RPMI8226 (cell line): ENCODE measurements at regions not wholly inside any gene's neighbourhood (a gene's known extent, or its start where the extent isn't known, plus 50 kb on each side); places are given as distances from the start of the nearest gene placed in this dataset.

Experiments used
- DNase-seq: peaks from one replicate; pipeline ENCODE4 v3.0.0-alpha.2; 2015

- no peak for DNase-seq
These were observed 143.9 kb upstream of the KLHL29 start for GRCh38 chr2:23241121-23241520.

DNA sequence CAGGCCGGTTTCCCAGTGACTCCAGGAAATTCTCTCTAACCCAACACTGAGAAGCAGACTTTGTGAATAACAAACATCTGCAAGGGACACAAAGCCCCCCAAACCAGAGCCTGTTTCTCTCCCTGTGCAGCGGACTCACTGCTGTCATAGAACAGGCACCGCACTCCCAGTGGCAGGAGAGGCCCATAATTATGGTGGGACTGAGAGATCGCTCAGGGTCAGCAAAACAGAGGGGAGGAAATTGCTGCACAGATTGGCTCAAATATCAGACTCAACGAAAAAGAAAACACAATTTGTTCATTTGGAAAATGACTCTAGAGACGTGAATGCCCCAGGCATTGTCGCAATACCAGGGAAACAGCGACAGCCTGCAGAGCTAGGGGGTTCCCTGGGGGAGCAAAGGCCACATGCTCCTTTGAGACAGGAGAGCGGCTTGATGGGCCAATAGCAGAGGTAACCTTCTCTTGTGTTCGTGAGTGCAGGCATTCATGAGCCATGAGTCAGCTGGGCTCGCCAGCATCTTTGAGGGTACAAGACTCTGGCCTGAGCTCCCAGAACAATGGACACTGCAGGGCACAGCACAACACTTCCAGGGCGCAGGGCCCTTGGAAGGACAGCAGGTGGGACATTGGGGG, 143.3 kb upstream of the KLHL29 start:
- DNase-seq, result no peak

DNA sequence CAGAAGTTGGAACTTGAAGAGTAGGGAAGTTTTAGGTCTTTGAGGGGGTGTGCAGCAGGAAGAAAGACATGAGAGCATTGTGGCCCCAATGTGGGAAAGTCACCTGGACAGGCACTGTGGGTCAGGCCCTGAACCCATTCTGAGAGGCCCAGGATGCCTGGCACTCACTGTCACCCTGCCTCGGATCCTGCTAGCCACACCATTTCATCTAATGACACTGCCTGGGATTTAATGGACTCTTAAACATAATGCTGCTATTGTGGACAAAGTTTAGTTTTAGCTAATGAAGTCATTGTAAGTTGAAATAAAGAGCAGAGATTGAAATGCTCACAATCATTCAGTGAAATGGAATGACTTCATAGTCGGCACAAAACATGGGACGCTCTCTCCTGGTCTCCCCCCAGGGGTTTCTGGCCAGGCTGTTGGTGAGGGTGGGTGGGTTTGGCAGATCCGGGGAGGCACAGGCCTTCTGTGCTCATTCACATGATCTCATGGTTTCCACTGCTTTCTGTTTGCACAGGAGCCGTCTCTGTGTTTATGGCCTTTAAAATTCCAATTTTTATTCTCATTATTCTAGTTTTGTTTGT, 141.8 kb upstream of the KLHL29 start:
- no peak for DNase-seq

- DNase-seq, result no peak
These were observed 140.4 kb upstream of the KLHL29 start for GRCh38 chr2:23244617-23245016.

- DNase-seq, result no peak
These were observed 137.8 kb upstream of the KLHL29 start for GRCh38 chr2:23246992-23247683.

DNA sequence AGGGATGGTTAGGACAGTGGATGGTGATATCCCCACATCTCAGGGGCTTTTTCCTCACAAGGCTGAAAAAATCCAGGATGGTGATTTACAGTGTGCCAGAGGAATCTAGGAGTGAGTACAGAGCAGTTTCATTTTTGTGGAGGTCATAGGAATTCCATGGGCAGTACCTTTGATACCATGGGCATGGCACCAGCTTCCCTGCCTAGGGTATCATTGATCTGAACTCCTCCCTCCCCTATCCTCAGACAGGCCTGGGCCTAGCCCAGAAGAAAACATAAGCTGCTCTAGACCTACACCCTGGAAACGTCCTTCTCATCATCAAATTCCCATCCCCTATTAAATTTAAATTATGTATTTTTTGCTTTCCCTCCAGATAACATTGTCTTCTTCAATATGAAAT, 136.3 kb upstream of the KLHL29 start:
- DNase-seq, result no peak

DNA sequence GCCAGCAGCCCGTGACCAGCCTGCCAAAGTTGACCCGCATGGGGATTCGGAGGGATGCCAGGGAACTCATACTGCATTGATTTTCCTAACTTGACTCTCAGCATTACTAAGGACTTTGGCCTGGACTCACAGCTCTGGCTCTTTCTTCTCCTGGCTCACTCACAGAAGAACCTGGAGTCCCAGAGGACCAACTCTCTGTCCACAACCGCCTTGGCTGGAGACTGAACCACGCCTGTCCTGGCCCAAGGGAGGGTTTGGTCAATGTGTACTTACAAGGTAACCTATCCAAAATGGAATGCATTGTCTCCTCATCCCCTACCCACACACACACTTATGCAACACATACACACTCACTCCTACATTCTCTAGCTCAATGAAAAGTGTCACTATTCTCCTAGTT, 135.6 kb upstream of the KLHL29 start:
- DNase-seq, result no peak

GRCh38 chr2:23250371-23250770, 134.6 kb upstream of the KLHL29 start:
- no peak for DNase-seq

DNA sequence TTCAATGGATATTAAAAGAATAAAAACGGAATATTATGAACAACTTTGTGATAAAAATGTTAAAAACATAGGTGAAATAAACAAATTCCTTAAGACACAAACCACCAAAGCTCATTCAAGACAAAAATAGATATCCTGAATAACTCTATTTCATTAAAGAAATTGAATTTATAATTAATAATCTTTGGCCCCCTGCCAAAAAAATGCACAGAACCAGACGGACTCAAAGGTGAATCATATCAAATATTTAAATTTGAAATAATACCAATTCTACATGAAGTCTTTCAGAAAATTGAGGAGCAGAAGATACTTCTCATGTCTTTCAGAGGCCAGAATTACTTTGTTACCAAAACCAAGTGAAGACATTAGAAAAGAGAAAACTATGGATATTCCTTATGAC, 128.3 kb upstream of the KLHL29 start:
- DNase-seq, result no peak

DNA sequence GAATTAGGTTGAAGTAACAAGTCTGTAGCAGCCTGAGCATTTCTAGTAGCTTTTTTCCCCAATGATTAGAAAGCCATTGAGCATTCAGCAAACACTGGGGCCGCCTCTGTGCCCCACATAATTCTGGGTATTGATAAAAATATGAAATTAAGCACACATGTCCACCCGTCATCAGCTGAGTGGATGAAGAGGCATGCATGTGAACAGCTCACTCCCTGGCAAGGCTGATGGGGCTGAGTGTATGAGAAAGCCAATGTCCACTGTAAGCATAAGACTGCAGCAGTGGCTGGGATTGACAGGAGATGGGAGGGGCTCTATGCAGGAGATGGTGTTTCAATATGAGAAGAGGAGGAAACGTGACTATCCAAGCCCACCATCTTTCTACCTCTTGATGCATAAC, 124.4 kb upstream of the KLHL29 start:
- DNase-seq, result no peak

- no peak for DNase-seq
These were observed 116.3 kb upstream of the KLHL29 start for GRCh38 chr2:23268467-23269263.

- DNase-seq, result no peak
These were observed 115.2 kb upstream of the KLHL29 start for GRCh38 chr2:23269747-23270146.

- no peak for DNase-seq
These were observed 114.2 kb upstream of the KLHL29 start for GRCh38 chr2:23270810-23271209.

GRCh38 chr2:23271230-23271629, 113.7 kb upstream of the KLHL29 start:
- DNase-seq, result no peak

- no peak for DNase-seq
These were observed 111.2 kb upstream of the KLHL29 start for GRCh38 chr2:23273786-23274185.

DNA sequence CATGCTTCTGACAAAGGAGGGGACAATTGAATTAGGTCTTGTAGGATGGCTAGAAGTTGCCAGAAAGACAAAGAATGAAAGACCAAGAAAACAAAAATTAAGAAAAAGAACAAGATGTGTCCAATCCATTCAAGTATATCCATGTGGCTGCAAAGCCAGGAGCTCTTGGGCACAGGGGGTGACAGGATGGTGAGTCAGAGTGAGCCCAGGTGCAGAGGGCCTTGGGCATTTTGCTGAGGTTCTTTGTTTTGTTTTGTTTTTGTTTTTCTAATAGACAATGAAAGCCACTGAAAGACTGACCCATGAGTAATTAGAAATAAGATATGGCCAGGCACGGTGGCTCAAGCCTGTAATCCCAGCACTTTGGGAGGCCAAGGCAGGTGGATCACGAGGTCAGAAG, 104.6 kb upstream of the KLHL29 start:
- peak; percentile 18 for DNase-seq

DNA sequence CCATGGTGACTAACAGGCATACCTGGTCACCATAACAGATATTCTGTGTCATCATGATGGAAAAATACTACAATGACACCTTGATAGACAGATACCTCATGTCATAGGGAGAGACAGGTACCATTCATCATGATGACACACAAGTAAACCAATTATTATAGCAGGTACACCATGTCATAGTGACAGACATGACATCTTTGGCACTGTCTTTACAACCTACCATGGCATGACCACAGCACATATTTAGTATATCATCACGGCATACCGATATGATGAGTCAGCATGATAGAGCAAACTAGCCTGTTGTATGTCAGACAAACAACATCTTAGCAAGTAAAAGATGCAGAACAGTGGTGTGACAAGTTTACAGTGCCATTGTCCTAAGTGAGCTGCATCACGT, 101.3 kb upstream of the KLHL29 start:
- DNase-seq, result no peak

DNA sequence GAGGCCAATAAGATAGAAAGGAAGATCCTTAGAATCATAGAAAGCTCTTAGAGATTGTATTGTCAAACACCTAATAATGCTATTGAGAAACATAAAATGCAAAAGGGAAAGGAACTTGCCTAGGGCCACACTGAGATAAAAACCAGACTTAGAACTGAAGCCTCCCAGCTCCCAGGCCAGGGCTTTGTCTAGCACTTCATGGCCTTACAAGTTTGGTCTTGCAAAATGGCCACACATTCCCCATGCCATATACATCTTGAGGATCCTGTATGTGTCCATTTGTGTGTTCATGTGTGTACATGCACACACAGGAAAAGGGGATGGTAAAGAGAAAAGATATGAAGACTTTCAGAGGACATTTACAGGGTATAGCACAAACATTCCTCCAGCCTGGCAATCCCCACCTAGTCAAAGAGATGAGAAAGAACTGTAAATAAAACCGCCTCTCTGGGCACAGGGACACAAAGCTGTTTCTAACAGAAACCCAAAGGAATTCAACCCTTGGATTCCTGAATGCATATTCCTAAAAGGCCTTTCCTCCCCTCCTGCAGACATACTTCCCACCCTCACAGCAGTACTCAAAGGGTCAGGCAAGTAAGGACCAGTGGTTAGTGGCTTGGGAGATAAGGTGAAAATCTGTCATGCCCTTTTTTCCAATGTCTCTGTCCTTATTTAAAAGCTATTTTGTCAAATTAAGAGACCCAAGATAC, 99.7 kb upstream of the KLHL29 start:
- DNase-seq, result no peak

DNA sequence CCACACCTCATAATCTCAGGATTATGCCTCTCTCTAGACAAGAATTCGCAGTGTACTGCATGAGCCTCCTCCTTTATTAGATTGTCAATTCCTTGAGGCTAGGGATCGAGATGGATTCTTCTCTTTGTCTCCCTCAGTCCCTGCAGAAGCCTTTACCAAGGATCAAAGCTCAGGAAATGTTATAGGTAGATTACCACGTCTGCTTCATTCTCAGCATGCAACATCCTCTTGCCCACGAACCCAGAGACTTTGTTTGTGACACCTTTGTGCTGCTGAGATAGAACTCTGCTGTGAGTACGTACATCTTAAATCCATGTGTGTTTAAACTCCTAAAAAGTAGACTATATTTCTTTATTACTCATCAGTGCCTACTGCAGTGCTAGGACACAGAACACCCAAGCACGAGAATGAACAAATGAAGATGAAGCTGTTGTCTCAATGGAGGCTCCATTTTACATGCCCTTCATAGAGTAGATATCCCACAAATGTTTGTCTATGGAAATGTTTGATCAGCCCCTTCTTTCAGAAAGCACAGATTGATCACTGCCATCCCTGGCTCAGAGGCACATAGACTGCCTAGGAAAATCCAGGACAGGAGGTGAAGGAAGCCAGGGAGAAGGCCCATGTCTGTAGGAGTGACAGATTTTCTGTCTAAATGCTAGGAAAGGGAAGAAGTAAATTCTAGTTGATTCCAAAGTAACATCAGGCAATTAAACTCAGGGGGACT, 98.8 kb upstream of the KLHL29 start:
- DNase-seq, result no peak

DNA sequence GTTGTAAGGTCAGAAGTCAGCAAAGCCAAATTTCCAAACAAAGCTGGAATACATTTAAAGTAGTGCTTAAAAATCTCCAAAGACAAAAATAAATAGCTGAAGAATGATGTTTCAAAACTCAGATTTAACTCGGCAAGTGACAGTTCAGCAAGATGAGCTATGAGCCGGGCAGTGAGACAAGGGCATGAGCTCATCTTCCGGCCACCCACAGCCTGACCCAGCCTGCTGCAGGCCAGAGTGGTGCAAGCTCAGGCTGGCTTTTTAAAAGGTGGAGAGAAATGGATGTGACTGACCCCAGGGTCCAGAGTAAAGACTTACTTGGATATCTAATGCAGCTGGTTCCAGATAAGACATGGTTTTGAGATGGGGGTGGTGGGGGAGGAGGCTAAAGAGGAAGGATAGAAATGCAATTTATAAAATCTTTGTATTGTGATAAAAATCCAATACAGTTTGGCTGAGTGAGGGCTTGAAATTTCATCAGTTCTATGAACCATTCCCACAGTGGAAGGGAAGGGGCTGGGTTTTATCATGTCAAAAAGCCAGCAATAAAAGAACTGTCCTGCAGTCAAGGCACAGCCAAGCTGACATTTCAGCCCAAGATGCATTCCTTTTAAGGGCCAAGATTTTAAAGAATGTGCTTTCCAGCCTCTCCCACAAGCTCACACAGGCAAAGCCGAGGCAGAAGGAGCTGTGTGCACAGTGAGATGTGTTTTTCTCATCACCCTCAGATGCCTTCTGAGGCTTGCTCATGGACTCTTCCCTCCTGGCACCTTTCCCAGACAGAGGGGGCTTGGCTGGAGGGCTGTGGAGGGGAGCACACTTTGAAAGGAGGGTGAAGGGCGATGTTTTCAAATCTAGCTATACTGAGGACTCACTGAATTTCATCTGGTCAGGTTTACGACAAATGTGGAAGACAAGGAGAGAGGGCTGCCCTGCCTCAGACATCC, 97.9 kb upstream of the KLHL29 start:
- DNase-seq, result no peak

DNA sequence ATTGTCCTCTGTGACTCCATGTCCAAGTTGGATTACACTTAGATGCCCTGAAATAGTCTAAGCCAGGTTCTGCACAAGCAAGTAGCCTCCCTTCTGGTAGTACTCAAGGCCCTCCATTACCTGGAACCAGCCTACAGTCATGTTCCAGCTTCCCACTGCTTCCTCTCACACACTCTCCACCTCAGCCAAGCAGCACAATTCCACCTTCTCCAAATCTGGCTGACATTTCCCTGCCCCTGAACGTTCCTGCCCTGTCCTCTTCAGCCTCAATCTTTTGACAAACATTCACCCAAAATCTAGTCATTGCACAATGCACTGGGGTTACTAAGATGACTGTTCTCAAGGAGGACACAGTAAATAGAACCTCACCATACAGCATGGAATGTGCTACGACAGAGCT, 95.3 kb upstream of the KLHL29 start:
- DNase-seq, result no peak
